ENCODE measurements at regions not wholly inside any gene's neighbourhood (a gene's known extent, or its start where the extent isn't known, plus 50 kb on each side); places are given as distances from the start of the nearest gene placed in this dataset.

DNA sequence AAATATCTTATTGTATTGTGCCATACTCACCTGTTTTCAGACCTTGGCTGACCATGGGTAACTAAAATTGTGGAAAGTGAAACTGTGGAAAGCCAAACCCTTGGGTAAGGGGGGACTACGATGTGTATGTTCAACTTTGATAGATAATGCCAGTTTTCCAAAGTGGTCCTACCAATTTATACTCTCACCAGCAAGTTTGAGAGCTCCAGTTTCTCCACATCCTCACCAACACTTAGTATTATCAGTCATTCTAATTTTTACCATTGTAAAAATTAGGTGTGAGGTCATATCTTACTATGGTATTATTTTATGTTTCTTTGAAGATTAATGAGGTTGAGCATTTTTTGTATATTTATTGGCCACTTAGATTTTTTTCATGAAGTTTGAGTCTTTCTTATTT, 346.9 kb upstream of the PODXL start:
- TF ChIP-seq, protein P1, sequence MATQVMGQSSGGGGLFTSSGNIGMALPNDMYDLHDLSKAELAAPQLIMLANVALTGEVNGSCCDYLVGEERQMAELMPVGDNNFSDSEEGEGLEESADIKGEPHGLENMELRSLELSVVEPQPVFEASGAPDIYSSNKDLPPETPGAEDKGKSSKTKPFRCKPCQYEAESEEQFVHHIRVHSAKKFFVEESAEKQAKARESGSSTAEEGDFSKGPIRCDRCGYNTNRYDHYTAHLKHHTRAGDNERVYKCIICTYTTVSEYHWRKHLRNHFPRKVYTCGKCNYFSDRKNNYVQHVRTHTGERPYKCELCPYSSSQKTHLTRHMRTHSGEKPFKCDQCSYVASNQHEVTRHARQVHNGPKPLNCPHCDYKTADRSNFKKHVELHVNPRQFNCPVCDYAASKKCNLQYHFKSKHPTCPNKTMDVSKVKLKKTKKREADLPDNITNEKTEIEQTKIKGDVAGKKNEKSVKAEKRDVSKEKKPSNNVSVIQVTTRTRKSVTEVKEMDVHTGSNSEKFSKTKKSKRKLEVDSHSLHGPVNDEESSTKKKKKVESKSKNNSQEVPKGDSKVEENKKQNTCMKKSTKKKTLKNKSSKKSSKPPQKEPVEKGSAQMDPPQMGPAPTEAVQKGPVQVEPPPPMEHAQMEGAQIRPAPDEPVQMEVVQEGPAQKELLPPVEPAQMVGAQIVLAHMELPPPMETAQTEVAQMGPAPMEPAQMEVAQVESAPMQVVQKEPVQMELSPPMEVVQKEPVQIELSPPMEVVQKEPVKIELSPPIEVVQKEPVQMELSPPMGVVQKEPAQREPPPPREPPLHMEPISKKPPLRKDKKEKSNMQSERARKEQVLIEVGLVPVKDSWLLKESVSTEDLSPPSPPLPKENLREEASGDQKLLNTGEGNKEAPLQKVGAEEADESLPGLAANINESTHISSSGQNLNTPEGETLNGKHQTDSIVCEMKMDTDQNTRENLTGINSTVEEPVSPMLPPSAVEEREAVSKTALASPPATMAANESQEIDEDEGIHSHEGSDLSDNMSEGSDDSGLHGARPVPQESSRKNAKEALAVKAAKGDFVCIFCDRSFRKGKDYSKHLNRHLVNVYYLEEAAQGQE (IDR thresholded peaks at IDR 0.05; ENCODE audit: insufficient replicate concordance, low read depth): no peak
- no peak for TF ChIP-seq SPI1 (IDR thresholded peaks at IDR 0.05; ENCODE audit: borderline replicate concordance, low read depth)
- TF ChIP-seq GABPA (IDR thresholded peaks at IDR 0.05; ENCODE audit: low read depth): no peak
- TF ChIP-seq, protein P2, sequence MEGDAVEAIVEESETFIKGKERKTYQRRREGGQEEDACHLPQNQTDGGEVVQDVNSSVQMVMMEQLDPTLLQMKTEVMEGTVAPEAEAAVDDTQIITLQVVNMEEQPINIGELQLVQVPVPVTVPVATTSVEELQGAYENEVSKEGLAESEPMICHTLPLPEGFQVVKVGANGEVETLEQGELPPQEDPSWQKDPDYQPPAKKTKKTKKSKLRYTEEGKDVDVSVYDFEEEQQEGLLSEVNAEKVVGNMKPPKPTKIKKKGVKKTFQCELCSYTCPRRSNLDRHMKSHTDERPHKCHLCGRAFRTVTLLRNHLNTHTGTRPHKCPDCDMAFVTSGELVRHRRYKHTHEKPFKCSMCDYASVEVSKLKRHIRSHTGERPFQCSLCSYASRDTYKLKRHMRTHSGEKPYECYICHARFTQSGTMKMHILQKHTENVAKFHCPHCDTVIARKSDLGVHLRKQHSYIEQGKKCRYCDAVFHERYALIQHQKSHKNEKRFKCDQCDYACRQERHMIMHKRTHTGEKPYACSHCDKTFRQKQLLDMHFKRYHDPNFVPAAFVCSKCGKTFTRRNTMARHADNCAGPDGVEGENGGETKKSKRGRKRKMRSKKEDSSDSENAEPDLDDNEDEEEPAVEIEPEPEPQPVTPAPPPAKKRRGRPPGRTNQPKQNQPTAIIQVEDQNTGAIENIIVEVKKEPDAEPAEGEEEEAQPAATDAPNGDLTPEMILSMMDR (IDR thresholded peaks at IDR 0.05; ENCODE audit: insufficient read depth, low read length): no peak
- no peak for TF ChIP-seq POLR2AphosphoS5 (IDR thresholded peaks at IDR 0.05; ENCODE audit: low read depth)
- DNase-seq (ENCODE audit: low read depth in 1 of 2, low spot score in 1 of 2): no peak
- Histone ChIP-seq H3K4me3 (replicated peaks; ENCODE audit: insufficient read depth, low read length) (no peak overlapping the region), H3K27me3 (ENCODE audit: insufficient read depth, poor library complexity, severe bottlenecking) (peaks cover 4% of the 10 kb centered on the region), H3K27ac (replicated peaks) (no peak overlapping the region)

- no peak for DNase-seq (ENCODE audit: low read depth in 1 of 2, low spot score in 1 of 2)
- H3K4me3 ChIP-seq (replicated peaks; ENCODE audit: insufficient read depth, low read length): no peak overlapping the region
- TF ChIP-seq, protein P1 (IDR thresholded peaks at IDR 0.05; ENCODE audit: insufficient replicate concordance, low read depth): no peak
- TF ChIP-seq GABPA (IDR thresholded peaks at IDR 0.05; ENCODE audit: low read depth): no peak
- no peak for TF ChIP-seq SPI1 (IDR thresholded peaks at IDR 0.05; ENCODE audit: borderline replicate concordance, low read depth)
- no peak for TF ChIP-seq POLR2AphosphoS5 (IDR thresholded peaks at IDR 0.05; ENCODE audit: low read depth)
- TF ChIP-seq, protein P2 (IDR thresholded peaks at IDR 0.05; ENCODE audit: insufficient read depth, low read length): no peak
These were observed 344.4 kb upstream of the PODXL start for GRCh38 chr7:131900785-131901287.

DNA sequence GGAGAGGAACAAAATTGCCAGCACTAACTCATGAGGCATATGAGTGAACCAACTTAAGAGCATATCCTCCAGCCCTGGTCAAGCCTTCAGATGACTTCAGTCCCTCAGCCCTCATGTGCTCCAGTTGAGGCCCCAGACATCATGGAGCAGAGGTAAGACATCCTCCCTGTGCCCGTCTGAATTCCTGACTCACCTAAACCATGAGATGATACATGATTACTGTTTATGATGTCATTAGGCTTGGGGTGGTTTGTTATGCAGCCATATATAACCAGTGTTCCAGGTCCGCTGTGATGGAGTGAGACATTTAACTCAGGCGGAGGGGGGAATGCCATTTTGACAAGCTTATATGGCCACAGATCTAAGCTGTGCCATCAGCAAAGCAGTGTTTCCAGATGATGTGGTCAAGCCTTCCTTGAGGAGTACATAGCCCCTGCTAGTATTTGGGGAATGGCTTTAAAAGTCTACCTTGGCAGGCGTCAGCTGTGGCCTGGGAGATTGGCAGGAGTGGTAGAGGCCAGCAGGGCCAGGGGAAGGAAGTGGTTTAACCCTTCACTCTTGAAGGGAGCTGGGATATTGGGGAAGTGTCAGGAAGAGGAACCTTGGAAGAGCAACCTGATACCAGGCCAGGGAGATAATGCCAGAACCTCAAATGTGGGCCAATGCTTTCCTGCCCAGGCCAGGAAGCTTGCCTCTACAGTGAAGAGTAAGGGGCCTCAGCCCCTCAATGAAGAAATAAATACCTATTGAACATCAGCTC, 343.0 kb upstream of the PODXL start:
- Histone ChIP-seq H3K27me3 (ENCODE audit: insufficient read depth, poor library complexity, severe bottlenecking) (no peaks in the 10 kb centered on the region), H3K4me3 (replicated peaks; ENCODE audit: insufficient read depth, low read length) (no peak overlapping the region), H3K27ac (replicated peaks) (no peak overlapping the region)
- DNase-seq (ENCODE audit: low read depth in 1 of 2, low spot score in 1 of 2): peak in 1 of 2 experiments; percentile 17
- TF ChIP-seq, protein P1 (IDR thresholded peaks at IDR 0.05; ENCODE audit: insufficient replicate concordance, low read depth): no peak
- TF ChIP-seq GABPA (IDR thresholded peaks at IDR 0.05; ENCODE audit: low read depth) (no peak), SPI1 (IDR thresholded peaks at IDR 0.05; ENCODE audit: borderline replicate concordance, low read depth) (peak; percentile 68; the same call in 1 of the 2 replicates)

More at GRCh38 chr7:131900785-131901287, 344.4 kb upstream of the PODXL start:
- Histone ChIP-seq H3K27me3 (ENCODE audit: insufficient read depth, poor library complexity, severe bottlenecking) (no peaks in the 10 kb centered on the region), H3K27ac (replicated peaks) (no peak overlapping the region)
